ENCODE measurements at regions not wholly inside any gene's neighbourhood (a gene's known extent, or its start where the extent isn't known, plus 50 kb on each side); places are given as distances from the start of the nearest gene placed in this dataset.

GRCh38 chr16:48942996-48943395, 333.0 kb upstream of the N4BP1 start:
- DNase-seq (ENCODE audit: low spot score) = no peak

- no peak for DNase-seq (ENCODE audit: low spot score)
Measured at GRCh38 chr16:48936811-48937210, 326.8 kb upstream of the N4BP1 start.

GRCh38 chr16:48932216-48932855, 322.4 kb upstream of the N4BP1 start:
- no peak for DNase-seq (ENCODE audit: low spot score)

- no peak for DNase-seq (ENCODE audit: low spot score)
Measured at GRCh38 chr16:48930951-48931553, 321.1 kb upstream of the N4BP1 start.

GRCh38 chr16:48919791-48920190, 309.8 kb upstream of the N4BP1 start:
- no peak for DNase-seq (ENCODE audit: low spot score)

- DNase-seq (ENCODE audit: low spot score) = no peak
Measured at GRCh38 chr16:48918520-48919258, 308.7 kb upstream of the N4BP1 start.

GRCh38 chr16:48916566-48916965, 306.6 kb upstream of the N4BP1 start:
- DNase-seq (ENCODE audit: low spot score) = no peak

GRCh38 chr16:48914070-48914469, 304.1 kb upstream of the N4BP1 start:
- no peak for DNase-seq (ENCODE audit: low spot score)

GRCh38 chr16:48913384-48913783, 303.4 kb upstream of the N4BP1 start:
- DNase-seq (ENCODE audit: low spot score) = no peak

- no peak for DNase-seq (ENCODE audit: low spot score)
Measured at GRCh38 chr16:48912360-48912759, 302.4 kb upstream of the N4BP1 start.

- DNase-seq (ENCODE audit: low spot score) = no peak
Measured at GRCh38 chr16:48911700-48912099, 301.7 kb upstream of the N4BP1 start.

GRCh38 chr16:48910214-48910613, 300.2 kb upstream of the N4BP1 start:
- no peak for DNase-seq (ENCODE audit: low spot score)

GRCh38 chr16:48909231-48909630, 299.3 kb upstream of the N4BP1 start:
- DNase-seq (ENCODE audit: low spot score) = no peak

- DNase-seq (ENCODE audit: low spot score) = no peak
Measured at GRCh38 chr16:48907906-48908634, 298.1 kb upstream of the N4BP1 start.

GRCh38 chr16:48905632-48906505, 295.9 kb upstream of the N4BP1 start:
- no peak for DNase-seq (ENCODE audit: low spot score)

GRCh38 chr16:48904333-48904732, 294.4 kb upstream of the N4BP1 start:
- no peak for DNase-seq (ENCODE audit: low spot score)

- DNase-seq (ENCODE audit: low spot score) = no peak
Measured at GRCh38 chr16:48903039-48903438, 293.1 kb upstream of the N4BP1 start.

GRCh38 chr16:48901712-48902374, 291.9 kb upstream of the N4BP1 start:
- DNase-seq (ENCODE audit: low spot score) = no peak

- DNase-seq (ENCODE audit: low spot score) = no peak
Measured at GRCh38 chr16:48899500-48899899, 289.5 kb upstream of the N4BP1 start.

- no peak for DNase-seq (ENCODE audit: low spot score)
Measured at GRCh38 chr16:48897698-48898205, 287.8 kb upstream of the N4BP1 start.

GRCh38 chr16:48895142-48895541, 285.2 kb upstream of the N4BP1 start:
- DNase-seq (ENCODE audit: low spot score) = no peak
